BJ (cell line): ENCODE measurements at regions not wholly inside any gene's neighbourhood (a gene's known extent, or its start where the extent isn't known, plus 50 kb on each side); places are given as distances from the start of the nearest gene placed in this dataset.

Source experiments
- CTCF ChIA-PET: fragments of 350-600 bp; formaldehyde crosslinking; extraction: SDS; loops from one replicate; lab custom pipeline; 2021; ENCODE audit warnings: antibody characterized with exemption, inconsistent platforms; lab: Yijun Ruan, JAX
- POLR2A ChIA-PET: fragments of 300-600 bp; sonication (Branson Sonifier 250); formaldehyde crosslinking; extraction: SDS; loops from one replicate; lab custom pipeline; 2021; ENCODE audit warnings: antibody characterized with exemption; lab: Charles Lee
- DNase-seq: peaks from one replicate; pipeline ENCODE4 v3.0.0-alpha.2; 2011; ENCODE audit warnings: low read depth
- H3K27me3 ChIP-seq: 2 replicates; pipeline ENCODE4 v1.6.0; 2011; ENCODE audit warnings: low read length; ENCODE audit not compliant: control insufficient read depth, insufficient read depth
- H3K36me3 ChIP-seq: 2 replicates; pipeline ENCODE4 v1.5.1; 2011; ENCODE audit warnings: low read length; ENCODE audit not compliant: control insufficient read depth, insufficient read depth
- H3K4me3 ChIP-seq: 2 replicates; pipeline ENCODE4 v1.5.1; 2011; ENCODE audit warnings: low read depth, mild to moderate bottlenecking, control low read depth, low read length
- TF ChIP-seq, protein P1 (sequence below): IDR thresholded peaks from 2 replicates; pipeline ENCODE4 v1.5.1; 2011; ENCODE audit warnings: low read depth, mild to moderate bottlenecking, control low read depth, inconsistent platforms, low read length, moderate library complexity; ENCODE audit not compliant: insufficient read depth

DNA sequence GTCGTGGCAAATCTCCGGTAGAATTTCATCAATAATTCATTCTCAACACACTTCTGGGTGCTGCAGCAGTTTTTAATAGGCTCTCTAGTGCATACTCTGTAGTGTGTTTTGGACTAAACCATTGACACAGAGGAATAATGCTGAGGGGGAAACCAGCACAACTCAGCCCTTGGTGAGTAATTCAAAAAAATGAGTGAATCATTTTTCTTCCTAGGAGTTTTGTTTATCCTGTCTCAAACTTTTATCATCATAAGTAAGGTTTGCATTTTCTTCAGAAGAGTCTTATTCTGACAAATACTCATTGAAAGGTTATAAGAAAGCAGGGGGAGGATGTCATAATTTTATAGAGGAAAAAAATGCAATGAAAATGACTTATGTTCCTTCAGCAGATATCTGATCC lies 2542.7 kb downstream of the PCDH7 start:
- CTCF ChIA-PET = no interaction called here
- TF ChIP-seq, protein P1, sequence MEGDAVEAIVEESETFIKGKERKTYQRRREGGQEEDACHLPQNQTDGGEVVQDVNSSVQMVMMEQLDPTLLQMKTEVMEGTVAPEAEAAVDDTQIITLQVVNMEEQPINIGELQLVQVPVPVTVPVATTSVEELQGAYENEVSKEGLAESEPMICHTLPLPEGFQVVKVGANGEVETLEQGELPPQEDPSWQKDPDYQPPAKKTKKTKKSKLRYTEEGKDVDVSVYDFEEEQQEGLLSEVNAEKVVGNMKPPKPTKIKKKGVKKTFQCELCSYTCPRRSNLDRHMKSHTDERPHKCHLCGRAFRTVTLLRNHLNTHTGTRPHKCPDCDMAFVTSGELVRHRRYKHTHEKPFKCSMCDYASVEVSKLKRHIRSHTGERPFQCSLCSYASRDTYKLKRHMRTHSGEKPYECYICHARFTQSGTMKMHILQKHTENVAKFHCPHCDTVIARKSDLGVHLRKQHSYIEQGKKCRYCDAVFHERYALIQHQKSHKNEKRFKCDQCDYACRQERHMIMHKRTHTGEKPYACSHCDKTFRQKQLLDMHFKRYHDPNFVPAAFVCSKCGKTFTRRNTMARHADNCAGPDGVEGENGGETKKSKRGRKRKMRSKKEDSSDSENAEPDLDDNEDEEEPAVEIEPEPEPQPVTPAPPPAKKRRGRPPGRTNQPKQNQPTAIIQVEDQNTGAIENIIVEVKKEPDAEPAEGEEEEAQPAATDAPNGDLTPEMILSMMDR = no peak
- H3K36me3 ChIP-seq = no peaks in the 10 kb centered on the region
- DNase-seq = peak; percentile 48
- no peak overlapping the region for H3K4me3 ChIP-seq
- POLR2A ChIA-PET = no interaction called here
- H3K27me3 ChIP-seq = no peaks in the 10 kb centered on the region

DNA sequence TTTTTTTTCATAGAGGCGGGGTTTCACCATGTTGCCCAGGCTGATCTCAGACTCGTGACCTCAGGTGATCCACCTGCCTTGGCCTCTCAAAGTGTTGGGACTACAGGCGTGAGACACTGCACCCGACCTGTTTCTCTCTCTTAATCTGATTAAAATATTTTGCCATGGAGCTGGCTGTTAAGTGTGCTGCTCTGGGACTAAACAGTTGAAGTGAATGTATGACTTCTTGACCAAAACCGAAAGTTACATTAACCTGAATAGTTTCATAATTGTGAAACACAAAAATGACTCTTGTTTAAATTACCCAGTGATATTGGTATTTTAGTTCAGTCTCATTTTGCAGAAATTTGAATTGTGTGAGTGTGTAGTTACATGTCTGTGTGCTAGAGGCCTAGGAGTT lies 2548.6 kb downstream of the PCDH7 start:
- DNase-seq = no peak
- no peaks in the 10 kb centered on the region for H3K27me3 ChIP-seq
- ChIA-PET POLR2A (no interaction called here), CTCF (no interaction called here)
- TF ChIP-seq, protein P1 = no peak
- no peak overlapping the region for H3K4me3 ChIP-seq
- no peaks in the 10 kb centered on the region for H3K36me3 ChIP-seq

DNA sequence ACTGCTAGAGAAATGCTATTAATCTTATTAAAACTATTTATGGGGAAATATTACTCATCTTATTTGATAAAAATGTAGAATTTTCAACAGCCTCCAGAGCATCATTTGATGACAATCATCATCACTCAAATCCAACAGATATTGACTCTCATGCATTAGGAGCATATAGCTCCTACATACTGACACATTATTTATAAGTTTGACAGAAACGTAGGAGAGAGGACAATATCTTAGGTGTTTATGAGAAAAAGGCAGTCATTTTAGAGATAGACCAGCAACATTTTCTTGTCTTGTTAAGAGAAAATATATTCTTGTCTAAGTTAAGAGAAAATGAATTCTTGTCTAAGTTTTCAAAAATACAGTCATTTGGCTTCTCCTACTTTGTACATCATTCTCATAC lies 2550.2 kb downstream of the PCDH7 start:
- ChIA-PET CTCF (no interaction called here), POLR2A (no interaction called here)
- no peaks in the 10 kb centered on the region for H3K27me3 ChIP-seq
- TF ChIP-seq, protein P1 = no peak
- no peak overlapping the region for H3K4me3 ChIP-seq
- H3K36me3 ChIP-seq = no peaks in the 10 kb centered on the region
- no peak for DNase-seq

DNA sequence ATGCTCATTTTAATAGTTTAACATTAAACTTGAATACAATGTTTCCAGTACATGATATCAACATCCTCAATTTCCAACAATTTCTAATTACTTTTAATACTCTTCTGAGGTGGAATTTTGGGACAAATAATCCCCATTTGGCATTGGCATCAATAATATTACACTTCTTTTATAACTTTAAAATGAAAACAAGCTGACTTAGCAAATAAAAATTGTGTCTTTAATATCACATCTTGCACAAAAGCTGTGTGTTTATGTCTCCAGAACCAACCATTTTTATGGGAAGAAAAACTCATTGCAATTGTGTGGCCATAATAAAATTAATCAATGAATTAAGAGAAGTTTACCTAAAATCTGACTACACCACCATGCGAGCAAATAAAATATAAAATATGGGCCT lies 2552.6 kb downstream of the PCDH7 start:
- CTCF ChIA-PET = no interaction called here
- POLR2A ChIA-PET = no interaction called here
- DNase-seq = no peak
- TF ChIP-seq, protein P1 = no peak
- Histone ChIP-seq H3K27me3 (no peaks in the 10 kb centered on the region), H3K4me3 (no peak overlapping the region), H3K36me3 (no peaks in the 10 kb centered on the region)

DNA sequence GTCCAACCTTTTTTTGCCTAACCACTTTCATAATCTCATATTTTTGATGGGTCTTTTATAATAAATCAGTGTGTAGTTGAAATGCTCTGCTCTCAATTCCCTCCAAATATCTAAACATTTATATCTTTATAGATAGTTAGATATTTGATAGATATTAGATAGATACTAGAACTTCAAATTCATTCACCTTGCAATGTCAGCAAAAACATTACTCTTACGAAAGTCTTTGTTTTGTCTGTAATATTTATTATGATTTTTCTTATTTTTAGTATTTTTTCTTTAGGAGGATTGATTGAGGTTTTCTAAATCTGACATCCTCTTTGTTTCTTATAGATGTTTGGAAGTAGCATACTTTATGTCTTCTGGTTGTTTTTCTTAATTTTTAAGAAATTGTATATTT lies 2563.6 kb downstream of the PCDH7 start:
- ChIA-PET POLR2A (no interaction called here), CTCF (no interaction called here)
- DNase-seq = no peak
- Histone ChIP-seq H3K36me3 (no peaks in the 10 kb centered on the region), H3K27me3 (no peaks in the 10 kb centered on the region), H3K4me3 (no peak overlapping the region)
- TF ChIP-seq, protein P1 = no peak
